Osteocyte (in vitro differentiated cells): ENCODE measurements at regions not wholly inside any gene's neighbourhood (a gene's known extent, or its start where the extent isn't known, plus 50 kb on each side); places are given as distances from the start of the nearest gene placed in this dataset.

Experiments
- DNase-seq: peaks from one replicate; pipeline ENCODE4 v3.0.0; 2021; ENCODE audit warnings: mixed read lengths; ENCODE audit not compliant: unreplicated experiment; ENCODE audit errors: extremely low spot score
- H3K27ac Mint-ChIP-seq: one replicate; pipeline ENCODE4 v1.8.0; 2021; ENCODE audit warnings: mild to moderate bottlenecking, mixed read lengths; ENCODE audit not compliant: unreplicated experiment
- H3K27me3 Mint-ChIP-seq: one replicate; pipeline ENCODE4 v1.8.0; 2021; ENCODE audit warnings: mixed read lengths; ENCODE audit not compliant: unreplicated experiment
- H3K36me3 Mint-ChIP-seq: one replicate; pipeline ENCODE4 v1.8.0; 2021; ENCODE audit warnings: mixed read lengths; ENCODE audit not compliant: unreplicated experiment
- H3K4me1 Mint-ChIP-seq: one replicate; pipeline ENCODE4 v1.8.0; 2021; ENCODE audit warnings: mixed read lengths; ENCODE audit not compliant: unreplicated experiment
- H3K4me3 Mint-ChIP-seq: one replicate; pipeline ENCODE4 v1.8.0; 2021; ENCODE audit warnings: mild to moderate bottlenecking, moderate library complexity, mixed read lengths; ENCODE audit not compliant: unreplicated experiment
- H3K9me3 Mint-ChIP-seq: one replicate; pipeline ENCODE4 v1.8.0; 2021; ENCODE audit warnings: mixed read lengths; ENCODE audit not compliant: unreplicated experiment
- TF ChIP-seq, protein P1 (sequence below): fragments of 200-600 bp; sonication (generic); IDR thresholded peaks from 2 replicates; pipeline ENCODE4 v1.5.0; 2021; ENCODE audit warnings: antibody characterized with exemption, mild to moderate bottlenecking, moderate library complexity

DNA sequence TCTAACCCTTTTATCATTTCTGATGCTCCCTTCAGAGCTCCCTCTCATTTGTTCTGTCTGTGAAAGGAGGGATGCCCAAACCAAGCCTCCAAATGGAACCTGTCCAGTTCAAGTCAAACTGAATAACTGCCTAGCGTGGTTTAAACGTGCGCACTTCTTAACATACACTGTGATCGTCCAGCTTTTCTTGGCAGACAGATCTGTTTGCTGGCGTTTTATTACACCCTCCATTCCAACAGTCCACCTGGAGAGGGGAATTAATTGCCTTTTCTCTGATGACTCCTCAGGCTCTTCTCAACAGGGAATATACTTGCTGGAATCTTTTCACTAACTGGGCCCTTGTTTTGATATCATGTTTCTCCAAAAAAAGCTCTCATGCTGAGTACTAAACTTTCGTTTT is 379.2 kb upstream of the POU3F3 start:
- DNase-seq: no peak
- H3K36me3 Mint-ChIP-seq: no peaks in the 10 kb centered on the region
- no peaks in the 10 kb centered on the region for H3K4me1 Mint-ChIP-seq
- no peak overlapping the region for H3K4me3 Mint-ChIP-seq
- H3K9me3 Mint-ChIP-seq: no peaks in the 10 kb centered on the region
- peaks cover 28% of the 10 kb centered on the region for H3K27me3 Mint-ChIP-seq
- H3K27ac Mint-ChIP-seq: no peak overlapping the region
- TF ChIP-seq, protein P1, sequence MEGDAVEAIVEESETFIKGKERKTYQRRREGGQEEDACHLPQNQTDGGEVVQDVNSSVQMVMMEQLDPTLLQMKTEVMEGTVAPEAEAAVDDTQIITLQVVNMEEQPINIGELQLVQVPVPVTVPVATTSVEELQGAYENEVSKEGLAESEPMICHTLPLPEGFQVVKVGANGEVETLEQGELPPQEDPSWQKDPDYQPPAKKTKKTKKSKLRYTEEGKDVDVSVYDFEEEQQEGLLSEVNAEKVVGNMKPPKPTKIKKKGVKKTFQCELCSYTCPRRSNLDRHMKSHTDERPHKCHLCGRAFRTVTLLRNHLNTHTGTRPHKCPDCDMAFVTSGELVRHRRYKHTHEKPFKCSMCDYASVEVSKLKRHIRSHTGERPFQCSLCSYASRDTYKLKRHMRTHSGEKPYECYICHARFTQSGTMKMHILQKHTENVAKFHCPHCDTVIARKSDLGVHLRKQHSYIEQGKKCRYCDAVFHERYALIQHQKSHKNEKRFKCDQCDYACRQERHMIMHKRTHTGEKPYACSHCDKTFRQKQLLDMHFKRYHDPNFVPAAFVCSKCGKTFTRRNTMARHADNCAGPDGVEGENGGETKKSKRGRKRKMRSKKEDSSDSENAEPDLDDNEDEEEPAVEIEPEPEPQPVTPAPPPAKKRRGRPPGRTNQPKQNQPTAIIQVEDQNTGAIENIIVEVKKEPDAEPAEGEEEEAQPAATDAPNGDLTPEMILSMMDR: no peak

DNA sequence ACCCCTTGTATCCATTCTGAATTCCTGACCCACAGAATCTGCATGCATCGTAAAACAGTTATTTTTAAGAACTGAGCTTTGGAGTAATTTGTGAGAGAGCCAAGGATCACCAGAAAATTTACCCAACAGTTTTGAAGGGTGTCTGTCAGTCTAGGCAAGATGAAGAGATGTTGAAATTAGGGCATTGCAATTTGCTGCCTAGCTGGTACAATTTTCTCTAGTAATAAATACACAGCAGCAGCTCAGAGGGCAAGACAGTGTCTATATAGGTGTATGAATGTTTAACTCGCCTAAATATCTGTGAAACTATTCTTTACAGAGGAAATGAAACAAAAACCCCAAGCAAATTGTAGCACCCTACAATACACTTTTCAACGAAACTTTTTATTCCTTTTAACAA is 377.8 kb upstream of the POU3F3 start:
- H3K27me3 Mint-ChIP-seq: peaks cover 25% of the 10 kb centered on the region
- TF ChIP-seq, protein P1: no peak
- H3K4me3 Mint-ChIP-seq: no peak overlapping the region
- H3K9me3 Mint-ChIP-seq: no peaks in the 10 kb centered on the region
- H3K27ac Mint-ChIP-seq: no peak overlapping the region
- H3K4me1 Mint-ChIP-seq: no peaks in the 10 kb centered on the region
- no peak for DNase-seq
- H3K36me3 Mint-ChIP-seq: no peaks in the 10 kb centered on the region

DNA sequence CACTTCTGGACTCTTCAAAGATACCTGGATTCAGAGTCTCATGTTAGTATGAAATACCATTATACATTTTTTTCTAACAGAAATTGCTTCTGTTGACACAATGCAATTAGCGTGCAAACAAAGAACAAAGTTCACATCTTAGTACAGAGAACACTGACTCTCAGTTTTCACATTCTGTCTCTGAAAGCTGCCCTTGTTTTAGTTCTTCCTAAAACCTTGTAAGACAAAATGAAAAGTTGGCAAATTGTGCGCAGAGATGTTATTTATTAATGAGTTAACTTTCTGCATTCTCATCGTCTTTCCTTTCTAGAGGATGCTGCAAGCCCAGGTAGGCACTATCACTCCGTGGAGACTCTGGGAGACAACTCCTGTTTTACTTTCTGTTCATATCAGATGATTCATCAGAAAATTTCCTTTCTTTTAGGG is 377.3 kb upstream of the POU3F3 start:
- no peak overlapping the region for H3K27ac Mint-ChIP-seq
- H3K27me3 Mint-ChIP-seq: peaks cover 25% of the 10 kb centered on the region
- no peaks in the 10 kb centered on the region for H3K36me3 Mint-ChIP-seq
- no peaks in the 10 kb centered on the region for H3K4me1 Mint-ChIP-seq
- no peaks in the 10 kb centered on the region for H3K9me3 Mint-ChIP-seq
- no peak for DNase-seq
- TF ChIP-seq, protein P1: no peak
- no peak overlapping the region for H3K4me3 Mint-ChIP-seq

- Mint-ChIP-seq H3K9me3 (no peaks in the 10 kb centered on the region), H3K36me3 (no peaks in the 10 kb centered on the region), H3K27ac (no peak overlapping the region)
These were observed 372.6 kb upstream of the POU3F3 start for GRCh38 chr2:104481341-104481740.

DNA sequence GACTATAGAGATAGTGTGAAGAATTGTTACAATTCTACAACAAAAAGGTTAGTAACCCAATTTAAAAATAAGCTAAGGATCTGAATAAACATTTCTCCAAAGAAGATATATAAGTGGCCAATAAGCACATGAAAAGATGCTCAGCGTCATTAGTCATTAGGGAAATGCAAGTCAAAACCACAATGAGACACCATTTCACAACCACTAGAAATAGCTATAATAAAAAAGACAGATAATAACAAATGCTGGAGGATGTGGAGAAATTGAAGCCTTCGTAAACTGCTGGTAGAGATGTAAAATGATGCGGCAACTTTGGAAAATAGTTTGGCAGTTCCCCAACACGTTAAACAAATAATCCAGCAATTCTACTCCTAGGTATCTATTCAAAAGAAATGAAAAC is 366.5 kb upstream of the POU3F3 start:
- Mint-ChIP-seq H3K4me1 (no peaks in the 10 kb centered on the region), H3K36me3 (no peaks in the 10 kb centered on the region), H3K27ac (no peak overlapping the region), H3K9me3 (no peaks in the 10 kb centered on the region), H3K4me3 (no peak overlapping the region), H3K27me3 (peaks cover 39% of the 10 kb centered on the region)
- DNase-seq: no peak
- TF ChIP-seq, protein P1: no peak

More at GRCh38 chr2:104481341-104481740, 372.6 kb upstream of the POU3F3 start:
- no peak for DNase-seq
- Mint-ChIP-seq H3K4me3 (no peak overlapping the region), H3K4me1 (no peaks in the 10 kb centered on the region), H3K27me3 (peaks cover 32% of the 10 kb centered on the region)
- TF ChIP-seq, protein P1: no peak
